GM21528 (cell line): ENCODE measurements at regions not wholly inside any gene's neighbourhood (a gene's known extent, or its start where the extent isn't known, plus 50 kb on each side); places are given as distances from the start of the nearest gene placed in this dataset.
"Not testable (repeated sequence)": the region's sequence is repeated elsewhere in the genome, so short reads cannot be mapped to it uniquely, and the experiment has no call there.

Experiments used
- ATAC-seq: cut with Tn5 transposase; IDR thresholded peaks from one replicate; pipeline ENCODE4 v1.9.1; 2021; ENCODE audit warnings: mild to moderate bottlenecking, moderate library complexity; ENCODE audit not compliant: unreplicated experiment, low FRiP score

DNA sequence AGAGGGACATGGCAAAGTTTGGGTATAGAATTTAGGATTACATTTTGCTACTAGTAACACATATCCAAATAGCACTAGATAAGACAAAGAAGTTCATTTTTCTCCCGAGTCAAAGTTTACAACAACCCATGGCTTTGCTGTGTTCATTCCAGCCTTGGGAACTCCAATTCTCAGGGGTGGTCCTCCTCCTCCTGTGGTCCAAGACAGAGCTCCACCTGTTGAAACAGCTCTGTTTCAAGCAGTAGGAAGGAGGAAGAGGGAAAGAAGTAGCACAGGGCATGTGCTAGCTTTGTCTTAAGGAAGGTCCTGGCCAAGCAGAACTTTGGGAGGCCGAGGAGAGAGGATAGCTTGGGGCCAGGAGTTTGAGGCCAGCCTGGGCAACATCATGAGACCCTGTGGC is 113.8 kb upstream of the SIX2 start:
- ATAC-seq = no peak

DNA sequence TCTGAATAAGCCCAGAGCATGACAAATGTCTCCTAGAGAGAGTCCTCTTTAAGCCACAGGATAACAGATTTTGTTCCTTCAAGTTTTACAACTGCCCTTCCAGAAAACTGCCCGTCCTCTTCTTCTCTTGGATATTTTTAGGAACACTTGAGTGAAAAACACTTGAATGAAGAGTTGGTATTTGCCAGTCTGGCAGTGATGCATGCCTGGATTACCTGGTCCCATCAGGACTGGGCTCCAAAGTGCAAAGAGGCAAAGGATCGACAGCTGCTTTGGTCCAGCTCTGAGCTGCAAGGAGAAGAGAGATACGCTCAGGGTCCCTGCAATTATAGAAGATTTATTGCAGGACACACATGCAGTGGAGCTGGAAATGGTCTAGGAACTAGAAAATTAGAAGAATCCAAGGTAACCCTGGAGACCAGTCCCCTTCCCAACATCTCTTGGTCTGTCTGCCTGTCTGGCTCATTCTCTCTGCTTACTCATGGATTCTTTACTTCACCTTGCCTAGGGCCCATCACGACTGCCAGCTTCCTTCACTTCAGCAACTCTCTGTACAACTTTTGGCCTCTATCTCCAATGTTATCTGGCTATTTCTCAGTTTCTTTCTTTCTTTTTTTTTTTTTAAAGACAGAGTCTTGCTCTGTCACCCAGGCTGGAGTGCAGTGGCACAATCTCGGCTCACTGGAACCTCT is 112.1 kb upstream of the SIX2 start:
- ATAC-seq = no peak

DNA sequence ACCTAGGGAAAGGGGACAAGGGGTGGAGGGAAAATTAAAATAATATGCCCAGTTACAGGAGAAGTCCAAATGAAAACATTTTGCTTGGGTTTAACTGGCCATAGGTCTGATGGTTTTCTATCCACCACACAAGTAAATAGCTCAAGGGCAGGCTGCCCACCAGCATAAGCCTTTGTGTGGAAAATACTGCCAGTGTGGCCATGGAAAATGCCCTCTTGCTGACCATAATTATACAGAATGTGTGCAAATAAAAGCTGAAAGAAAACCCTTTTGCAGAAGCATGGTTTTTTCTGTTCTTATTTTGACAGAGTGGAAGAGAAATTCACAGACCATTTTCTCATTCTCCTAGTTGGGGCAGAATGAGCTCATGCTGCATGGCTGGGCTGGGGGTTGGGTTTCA is 111.3 kb upstream of the SIX2 start:
- no peak for ATAC-seq

DNA sequence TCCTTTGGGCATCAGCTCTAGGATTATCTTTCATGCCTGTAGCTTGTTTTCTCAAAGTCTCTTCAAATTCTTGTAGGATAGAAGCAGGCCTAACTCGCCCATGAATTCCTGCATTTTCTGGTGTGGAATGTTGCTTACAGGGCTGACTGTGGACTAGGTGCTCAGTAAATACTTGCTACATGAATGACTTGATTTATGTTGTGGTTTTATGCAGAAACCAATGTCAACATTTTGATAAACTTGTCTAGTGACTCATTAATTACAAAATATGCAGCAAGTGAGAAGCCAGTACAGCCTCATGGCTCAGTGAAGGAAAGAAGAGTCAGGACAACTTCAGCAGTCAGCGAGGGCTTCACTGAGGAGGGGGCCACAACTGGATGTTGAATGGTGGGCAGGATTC is 110.6 kb upstream of the SIX2 start:
- ATAC-seq = no peak

DNA sequence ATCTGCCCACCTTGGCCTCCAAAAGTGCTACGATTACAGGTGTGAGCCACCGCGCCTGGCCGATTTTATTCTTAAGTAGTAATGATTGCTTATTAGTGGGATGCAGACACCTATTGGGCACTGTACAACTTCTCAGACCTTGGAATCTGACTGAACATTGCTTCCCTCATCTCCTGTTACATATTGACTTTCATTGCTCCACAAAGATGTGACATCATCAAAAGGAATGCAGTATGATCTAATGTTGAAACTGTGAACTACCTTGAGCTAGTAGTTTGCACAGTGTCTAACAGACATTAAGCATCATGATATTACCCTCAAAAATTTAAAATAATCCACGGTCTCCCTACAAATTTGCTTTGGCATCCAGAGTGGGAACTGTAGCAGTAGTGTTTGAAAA is 109.8 kb upstream of the SIX2 start:
- ATAC-seq = no peak

DNA sequence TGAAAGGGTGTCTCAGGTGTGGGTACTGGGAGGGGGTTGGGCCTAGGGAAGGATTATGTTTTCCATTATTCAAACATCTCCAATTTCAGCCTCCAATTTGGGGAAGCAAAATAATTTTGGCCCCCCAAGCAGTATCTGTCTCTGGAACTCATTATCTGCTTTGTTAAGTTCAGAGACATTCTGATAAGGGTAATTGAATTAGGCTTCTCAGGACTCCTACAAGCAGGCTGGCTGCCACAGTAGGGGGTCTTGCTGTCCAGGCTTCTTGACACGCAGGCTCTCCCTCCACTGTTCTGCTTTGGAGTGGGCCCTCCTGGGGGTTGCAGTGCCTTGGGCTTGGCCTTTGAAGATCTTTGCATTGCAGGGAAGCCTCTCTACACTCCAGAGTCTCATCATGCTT is 108.1 kb upstream of the SIX2 start:
- no peak for ATAC-seq

DNA sequence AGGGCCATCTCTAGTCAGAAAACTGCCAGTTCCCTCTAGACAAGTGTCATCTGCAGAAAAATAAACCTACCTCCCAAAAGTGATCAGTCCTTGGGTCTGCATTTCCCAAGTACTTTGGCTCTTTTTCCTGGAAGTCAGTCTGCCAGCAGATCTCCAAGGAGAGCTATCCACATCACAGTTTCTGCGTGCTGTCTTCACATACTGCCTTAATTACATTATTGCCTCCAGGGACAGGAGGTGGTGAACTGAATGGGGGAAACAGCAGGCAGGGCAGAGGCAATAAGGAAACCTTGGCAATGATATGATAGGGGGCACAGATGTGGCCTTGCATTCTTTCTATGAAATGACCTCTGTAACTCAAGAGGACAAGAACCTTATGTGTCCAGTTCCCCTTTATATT is 105.9 kb upstream of the SIX2 start:
- no peak for ATAC-seq

DNA sequence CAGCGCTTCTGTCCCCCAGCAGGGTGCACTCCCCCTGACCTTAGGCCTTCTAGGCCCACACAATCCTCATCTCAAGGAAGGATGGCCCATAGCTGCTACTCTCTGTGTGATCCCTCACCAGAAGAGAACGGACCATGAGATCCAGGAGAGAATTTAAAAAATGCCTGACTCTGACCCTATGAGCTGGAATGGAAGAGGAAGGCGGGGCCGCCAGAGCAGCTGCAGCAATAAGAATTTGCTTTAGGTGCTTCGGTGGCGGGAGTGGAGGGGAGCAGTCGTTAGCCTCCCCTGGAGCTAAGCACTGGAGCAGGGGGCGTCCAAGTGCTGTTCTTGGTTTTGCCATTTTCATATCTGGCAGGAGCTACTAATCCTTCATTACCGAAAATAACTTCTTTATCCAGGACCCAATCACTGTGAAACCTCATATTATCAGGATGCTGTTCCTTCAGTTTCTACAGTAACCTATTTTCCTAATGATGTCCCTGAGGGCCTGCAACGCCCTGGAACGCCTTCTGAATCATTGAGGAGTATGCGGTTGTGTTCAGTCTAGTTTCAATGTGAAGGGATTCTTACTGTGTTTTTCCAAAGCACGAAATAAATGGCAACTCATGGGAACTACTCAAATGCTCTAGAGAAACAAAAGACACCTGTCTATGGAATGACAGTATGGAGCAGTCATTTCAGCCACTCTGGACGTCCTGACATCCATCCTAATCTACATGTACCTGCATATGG is 105.1 kb upstream of the SIX2 start:
- no peak for ATAC-seq

DNA sequence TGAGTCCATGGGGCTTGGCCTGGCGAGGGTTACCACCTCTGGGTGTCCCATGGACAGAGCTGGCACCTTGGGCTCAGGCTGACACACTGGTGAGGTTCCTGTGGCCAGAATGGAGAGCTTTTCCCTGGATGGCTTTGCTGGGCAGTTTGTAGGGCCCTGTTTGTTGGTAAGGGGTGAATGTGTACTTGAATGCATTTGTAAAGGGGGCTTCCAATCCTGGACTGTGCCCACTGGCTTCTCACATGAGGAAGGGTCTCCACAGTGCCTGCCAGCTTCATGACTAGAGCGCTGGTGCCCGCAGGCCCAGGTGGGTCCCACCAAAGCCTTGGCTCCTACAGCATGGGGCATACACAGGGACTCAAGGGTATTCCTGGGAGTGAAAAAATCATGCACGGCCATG is 103.5 kb upstream of the SIX2 start:
- no peak for ATAC-seq

DNA sequence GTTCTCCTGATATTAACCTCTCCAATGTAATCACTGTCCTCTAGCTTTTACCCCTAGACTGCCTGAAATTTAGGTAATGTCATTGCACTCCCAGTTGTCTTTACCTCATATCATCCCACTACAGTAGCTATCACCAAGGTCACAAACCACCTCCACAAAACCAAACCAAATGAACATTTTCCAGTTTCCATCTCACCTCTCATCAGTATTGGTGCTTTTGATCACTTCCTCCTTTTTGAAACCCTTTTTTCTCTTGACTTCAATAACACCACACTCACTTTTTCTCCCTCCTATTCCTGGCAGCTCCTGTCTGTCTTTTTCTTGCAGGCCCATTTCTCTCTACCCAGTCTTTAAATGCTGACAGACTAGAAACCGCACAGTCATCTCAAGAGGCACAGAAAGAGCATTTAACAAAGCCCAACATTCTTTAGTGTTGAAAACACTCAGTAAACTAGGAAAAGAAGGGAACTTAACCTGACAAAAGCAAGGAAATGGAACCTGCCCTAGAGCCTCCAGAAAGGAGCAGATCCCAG is 95.9 kb upstream of the SIX2 start:
- ATAC-seq = no peak

DNA sequence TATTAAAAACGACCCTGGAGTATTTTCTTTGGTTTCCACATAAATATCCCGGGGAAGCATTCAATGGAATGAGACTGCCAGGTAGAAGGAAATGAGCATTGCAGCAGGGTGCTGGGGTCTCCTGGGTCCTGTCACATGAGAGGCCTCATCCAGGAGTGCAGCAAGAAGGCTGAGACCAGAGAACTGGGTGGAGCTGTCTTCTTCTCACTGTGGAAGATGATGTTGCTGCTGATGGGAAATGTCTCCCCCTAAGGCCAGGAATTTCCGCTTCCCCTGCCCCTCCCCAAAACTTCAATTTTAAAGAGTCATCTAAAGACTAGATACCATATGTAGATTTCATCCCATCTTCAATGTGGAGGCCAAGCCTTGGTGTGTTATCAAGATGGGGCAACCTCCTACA is 95.2 kb upstream of the SIX2 start:
- no peak for ATAC-seq

DNA sequence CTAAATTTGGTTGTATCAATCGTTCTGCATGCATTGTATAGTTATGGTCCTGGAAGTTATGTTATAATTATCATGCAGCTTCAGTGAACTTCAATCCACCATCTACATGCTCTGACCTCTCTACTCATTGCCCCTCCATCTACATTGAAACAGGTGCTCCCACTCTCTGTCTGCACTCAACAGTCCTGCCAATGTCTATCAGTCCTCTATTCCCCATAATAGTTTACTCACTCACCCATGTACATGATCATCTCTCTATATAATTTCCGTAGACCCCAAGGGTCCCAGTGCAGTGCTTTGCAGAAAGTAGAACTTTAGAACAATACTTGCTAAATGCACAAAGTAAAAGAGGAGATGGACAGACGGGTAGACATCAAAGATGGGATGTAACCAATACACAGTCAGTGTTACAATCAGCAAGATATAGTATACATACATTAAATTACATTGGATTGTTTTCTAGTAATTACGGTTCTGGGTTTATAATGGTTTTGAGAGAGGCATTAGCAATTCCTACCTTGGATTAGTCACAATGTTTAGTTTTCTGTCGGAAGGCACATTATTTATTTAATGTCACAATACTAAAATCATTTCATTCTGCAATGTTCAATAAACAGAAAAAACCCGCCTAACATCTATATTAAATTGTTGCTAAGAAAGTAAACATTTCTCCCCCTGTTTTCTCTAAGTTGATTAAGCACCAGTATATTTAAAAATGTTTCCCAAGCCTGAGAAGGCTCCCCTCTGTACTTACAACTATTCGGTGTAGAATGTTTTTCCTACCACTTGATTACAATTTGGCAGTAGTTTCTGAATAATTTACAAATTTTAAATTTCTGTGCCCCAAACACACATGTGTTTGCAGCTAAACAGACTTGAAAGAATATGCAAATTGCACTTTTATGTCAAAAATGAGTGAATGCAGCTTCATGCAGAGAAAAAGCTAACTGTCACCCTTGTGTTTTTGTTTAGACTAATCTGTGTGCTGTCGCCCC is 94.4 kb upstream of the SIX2 start:
- no peak for ATAC-seq

DNA sequence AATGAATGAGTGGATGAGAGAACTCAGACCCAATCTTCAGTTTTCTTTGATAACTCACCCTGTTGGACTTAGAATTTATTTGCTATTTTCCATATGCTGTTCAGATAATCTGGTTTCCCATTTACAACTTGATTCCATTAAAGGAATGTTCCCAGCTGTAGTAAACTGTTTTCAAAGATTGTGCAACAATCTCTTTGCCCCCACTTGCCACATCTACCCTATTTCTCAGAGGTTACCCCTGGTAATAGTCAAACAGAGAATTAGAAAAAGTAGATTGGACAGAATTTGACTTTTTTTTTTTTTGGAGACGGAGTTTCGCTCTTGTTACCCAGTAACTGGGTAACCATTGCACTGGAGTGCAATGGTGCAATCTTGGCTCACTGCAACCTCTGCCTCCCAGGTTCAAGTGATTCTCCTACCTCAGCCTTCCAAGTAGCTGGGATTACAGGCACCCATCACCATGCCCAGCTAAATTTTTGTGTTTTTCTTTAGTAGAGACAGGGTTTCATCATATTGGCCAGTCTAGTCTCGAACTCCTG is 93.4 kb upstream of the SIX2 start:
- ATAC-seq = no peak

DNA sequence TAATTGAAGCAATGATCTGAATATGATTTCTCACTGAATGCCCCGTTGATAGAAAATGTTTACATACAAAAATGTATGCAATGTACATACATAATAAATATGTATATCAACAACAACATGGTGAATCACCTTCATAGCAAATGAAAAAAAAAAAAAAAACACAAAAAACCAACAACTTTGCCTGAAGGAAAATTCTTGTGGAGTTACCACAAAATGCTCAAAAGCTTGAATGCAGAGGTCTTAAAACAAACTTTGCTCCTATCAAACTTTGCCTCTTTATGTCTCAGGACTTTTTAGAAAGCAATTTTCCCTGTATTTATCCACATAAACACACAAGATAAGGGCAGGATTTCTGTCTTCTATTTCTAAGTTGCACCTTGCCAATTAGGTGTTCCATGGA is 92.9 kb upstream of the SIX2 start:
- no peak for ATAC-seq

DNA sequence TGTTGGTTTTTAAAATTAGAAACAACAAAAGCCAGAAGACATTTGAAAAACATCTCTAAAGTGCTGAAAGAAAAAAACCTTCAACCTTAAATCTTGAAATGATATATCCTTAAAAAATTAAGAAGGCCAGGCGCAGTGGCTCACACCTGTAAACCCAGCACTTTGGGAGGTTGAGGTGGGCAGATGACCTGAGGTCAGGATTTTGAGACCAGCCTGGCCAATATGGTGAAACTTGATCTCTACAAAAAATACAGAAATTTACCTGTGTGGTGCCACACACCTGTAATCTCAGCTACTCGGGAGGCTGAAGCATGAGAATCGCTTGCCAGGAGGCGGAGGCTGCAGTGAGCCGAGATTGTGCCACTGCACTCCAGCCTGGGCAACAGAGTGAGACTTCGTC is 87.7 kb upstream of the SIX2 start:
- no peak for ATAC-seq

DNA sequence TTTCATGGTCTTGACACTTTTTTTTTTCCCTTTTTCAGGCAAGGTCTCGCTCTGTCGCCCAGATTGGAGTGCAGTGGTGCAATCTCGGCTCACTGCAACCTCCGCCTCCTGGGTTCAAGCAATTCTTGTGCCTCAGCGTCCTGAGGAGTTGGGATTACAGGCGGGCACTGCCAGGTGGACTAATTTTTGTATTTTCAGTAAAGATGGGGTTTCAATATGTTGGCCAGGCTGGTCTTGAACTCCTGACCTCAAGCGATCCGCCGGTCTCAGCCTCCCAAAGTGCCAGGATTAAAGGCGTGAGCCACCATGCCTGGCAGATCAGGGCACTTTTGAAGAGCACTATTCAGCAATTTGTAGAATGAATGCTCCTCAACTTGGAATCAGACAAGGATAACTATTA is 86.8 kb upstream of the SIX2 start:
- ATAC-seq = not testable (repeated sequence)

DNA sequence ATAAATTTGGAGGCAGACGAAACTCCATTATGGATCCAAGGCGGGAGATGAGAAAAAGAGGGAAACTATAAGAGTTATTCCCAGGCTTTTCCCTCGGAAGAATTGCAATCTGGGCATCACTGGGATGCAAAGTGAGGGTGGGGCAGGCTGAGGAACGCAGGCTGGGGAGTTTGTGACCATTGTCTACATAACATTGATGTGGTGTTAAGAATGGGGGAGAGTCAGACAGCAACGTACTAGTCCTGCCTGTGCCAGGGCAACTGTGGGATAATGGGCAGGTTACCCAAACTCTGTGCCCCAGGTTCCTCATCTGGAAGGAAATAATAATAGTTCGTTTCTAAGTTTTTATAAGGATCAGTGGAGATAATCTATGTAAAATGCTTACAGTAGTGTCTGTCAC is 84.4 kb upstream of the SIX2 start:
- ATAC-seq = no peak

DNA sequence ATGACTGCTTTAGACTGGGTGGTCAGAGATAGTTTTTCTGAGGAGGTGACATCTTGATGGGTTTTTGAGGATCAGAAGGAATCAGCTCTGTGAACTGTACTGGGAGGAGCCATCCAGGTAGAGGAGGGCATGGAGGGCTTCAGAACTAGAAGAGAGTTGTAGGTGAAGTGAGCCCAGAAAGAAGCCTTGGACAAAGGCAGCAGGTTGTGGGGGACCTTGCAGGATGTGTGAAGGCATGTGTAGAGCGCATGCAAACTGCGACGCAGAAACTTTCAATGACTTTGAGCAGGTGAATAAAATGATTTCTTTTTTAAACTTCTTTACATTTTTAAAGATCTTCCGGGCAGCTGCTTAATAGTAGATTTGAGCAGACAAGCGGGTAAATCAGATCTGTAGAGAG is 83.9 kb upstream of the SIX2 start:
- ATAC-seq = no peak

DNA sequence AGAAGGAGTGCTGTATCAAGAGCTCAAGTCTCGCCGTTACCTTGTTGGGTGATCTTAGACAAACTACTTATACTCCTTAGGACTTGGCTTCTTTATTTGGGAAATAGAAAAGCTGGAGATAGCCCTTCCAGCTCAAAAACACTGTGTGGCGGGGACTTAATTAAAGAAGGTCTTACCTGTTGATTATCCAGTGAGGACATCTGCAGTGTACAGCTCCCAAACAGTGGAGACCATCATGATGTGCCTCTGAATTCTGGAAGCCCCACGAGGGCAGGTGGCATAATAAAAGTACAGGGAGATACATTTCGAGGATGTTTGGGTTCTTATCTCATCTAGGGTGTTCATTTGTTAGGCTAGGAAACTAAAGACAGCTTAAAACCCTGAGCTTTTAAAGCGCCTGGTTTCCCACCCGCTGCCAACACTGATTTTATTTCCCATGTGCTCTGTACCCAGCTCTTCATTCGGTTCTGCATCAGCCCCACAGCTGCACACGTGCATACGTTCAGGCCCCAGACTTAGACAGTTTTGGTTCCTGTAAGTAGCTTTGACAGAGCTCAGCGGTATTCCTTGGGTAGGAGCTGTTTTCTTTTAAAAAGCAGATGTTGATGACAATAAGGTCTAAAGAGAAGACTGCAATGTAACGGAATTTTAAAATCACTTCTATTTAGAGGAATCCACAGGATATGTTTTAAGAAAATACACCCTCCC is 80.5 kb upstream of the SIX2 start:
- ATAC-seq = no peak

DNA sequence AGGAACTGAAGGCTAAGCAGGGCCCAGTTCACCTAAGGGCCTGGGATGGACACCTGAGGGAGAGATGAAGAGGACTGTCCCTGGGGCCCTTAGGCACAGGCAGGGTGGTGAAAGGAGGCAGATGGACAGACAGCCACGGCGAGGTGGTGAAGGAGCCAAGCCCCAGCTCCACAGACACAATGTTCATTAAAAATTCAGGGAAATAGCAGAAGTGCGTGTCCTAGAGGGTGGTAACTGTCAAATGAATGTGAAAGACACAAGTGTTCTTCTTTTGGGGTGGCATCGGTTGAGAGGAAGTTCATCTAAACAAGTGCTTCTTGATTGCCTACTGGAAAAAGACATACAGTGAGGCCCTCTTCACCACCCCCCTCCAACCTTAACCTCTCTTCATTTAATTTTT is 76.2 kb upstream of the SIX2 start:
- ATAC-seq = no peak
